ENCODE measurements at regions not wholly inside any gene's neighbourhood (a gene's known extent, or its start where the extent isn't known, plus 50 kb on each side); places are given as distances from the start of the nearest gene placed in this dataset.
"Not testable (repeated sequence)": the region's sequence is repeated elsewhere in the genome, so short reads cannot be mapped to it uniquely, and the experiment has no call there.

DNA sequence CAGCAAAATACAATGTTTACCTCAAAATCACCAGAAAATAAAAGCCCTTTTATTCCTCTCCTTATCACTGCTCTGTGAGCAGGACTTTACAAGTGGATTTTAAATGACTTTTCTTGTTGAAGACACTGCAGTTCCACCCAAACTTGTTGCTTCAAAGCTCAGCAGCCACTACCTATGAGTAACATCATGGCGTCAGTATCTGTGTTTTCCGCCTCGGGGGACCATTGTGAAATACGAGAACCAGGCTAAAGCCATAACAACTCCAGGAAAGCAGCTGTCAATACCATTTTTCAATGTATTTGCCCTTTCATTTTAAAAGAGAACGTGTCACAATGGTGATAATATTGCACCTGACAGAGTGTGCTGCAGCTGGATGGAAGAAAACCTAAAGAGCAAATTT is 284.0 kb upstream of the RNF32 start:
- H3K27me3 Mint-ChIP-seq: peaks cover 18% of the 10 kb centered on the region
- H3K9me3 Mint-ChIP-seq: no peaks in the 10 kb centered on the region
- no peak overlapping the region for H3K27ac Mint-ChIP-seq
- H3K36me3 Mint-ChIP-seq (ENCODE audit: low read depth): no peaks in the 10 kb centered on the region
- Histone ChIP-seq H3K36me3 (ENCODE audit: insufficient read depth, low read length) (no peaks in the 10 kb centered on the region), H3K4me1 (ENCODE audit: insufficient read depth, low read length) (no peaks in the 10 kb centered on the region), H3K9me3 (ENCODE audit: control insufficient read depth in 1 of 2, insufficient read depth in 1 of 2, low read length in 2 of 2) (peaks cover 0 to 7% of the 10 kb centered on the region in 2 experiments), H3K27ac (ENCODE audit: low read depth in 1 of 2, low read length in 2 of 2) (no peak overlapping the region), H3K27me3 (ENCODE audit: control insufficient read depth in 1 of 2, insufficient read depth in 2 of 2, low read length in 2 of 2) (no peaks in the 10 kb centered on the region), H3K4me3 (ENCODE audit: low read length) (no peak overlapping the region)
- no peak for ATAC-seq (ENCODE audit: poor library complexity)
- POLR2A ChIA-PET: no interaction called here
- TF ChIP-seq, protein P1, sequence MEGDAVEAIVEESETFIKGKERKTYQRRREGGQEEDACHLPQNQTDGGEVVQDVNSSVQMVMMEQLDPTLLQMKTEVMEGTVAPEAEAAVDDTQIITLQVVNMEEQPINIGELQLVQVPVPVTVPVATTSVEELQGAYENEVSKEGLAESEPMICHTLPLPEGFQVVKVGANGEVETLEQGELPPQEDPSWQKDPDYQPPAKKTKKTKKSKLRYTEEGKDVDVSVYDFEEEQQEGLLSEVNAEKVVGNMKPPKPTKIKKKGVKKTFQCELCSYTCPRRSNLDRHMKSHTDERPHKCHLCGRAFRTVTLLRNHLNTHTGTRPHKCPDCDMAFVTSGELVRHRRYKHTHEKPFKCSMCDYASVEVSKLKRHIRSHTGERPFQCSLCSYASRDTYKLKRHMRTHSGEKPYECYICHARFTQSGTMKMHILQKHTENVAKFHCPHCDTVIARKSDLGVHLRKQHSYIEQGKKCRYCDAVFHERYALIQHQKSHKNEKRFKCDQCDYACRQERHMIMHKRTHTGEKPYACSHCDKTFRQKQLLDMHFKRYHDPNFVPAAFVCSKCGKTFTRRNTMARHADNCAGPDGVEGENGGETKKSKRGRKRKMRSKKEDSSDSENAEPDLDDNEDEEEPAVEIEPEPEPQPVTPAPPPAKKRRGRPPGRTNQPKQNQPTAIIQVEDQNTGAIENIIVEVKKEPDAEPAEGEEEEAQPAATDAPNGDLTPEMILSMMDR (IDR thresholded peaks at IDR 0.05): no peak
- H3K4me1 Mint-ChIP-seq (ENCODE audit: low read depth): no peaks in the 10 kb centered on the region
- H3K4me3 Mint-ChIP-seq: no peak overlapping the region
- intact Hi-C loops (cut with DNase I, micrococcal nuclease): no loop called here
- DNase-seq: no peak
- CTCF ChIA-PET: no interaction called here

DNA sequence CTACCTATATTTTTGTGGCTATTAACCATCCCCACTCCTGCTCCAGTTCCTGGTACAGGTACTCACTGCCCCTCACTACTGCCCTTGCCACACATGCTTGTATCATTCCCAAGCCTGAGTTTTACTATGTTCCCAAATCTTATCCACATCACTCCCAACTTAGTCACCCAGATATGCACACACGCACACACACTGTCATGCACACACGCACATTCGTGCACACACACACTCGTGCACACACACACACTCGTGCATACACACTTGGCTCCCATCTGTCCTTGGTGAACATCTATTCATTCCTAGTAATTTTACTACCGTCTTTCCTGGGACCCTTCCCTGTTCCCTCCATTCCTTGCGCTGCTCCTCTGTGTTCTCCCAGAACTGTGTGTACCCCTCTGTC is 287.2 kb upstream of the RNF32 start:
- Histone ChIP-seq H3K36me3 (ENCODE audit: insufficient read depth, low read length) (no peaks in the 10 kb centered on the region), H3K4me3 (ENCODE audit: low read length) (no peak overlapping the region), H3K27me3 (ENCODE audit: control insufficient read depth in 1 of 2, insufficient read depth in 2 of 2, low read length in 2 of 2) (no peaks in the 10 kb centered on the region), H3K4me1 (ENCODE audit: insufficient read depth, low read length) (no peaks in the 10 kb centered on the region), H3K9me3 (ENCODE audit: control insufficient read depth in 1 of 2, insufficient read depth in 1 of 2, low read length in 2 of 2) (no peaks in the 10 kb centered on the region), H3K27ac (ENCODE audit: low read depth in 1 of 2, low read length in 2 of 2) (no peak overlapping the region)
- H3K27ac Mint-ChIP-seq: no peak overlapping the region
- H3K4me1 Mint-ChIP-seq (ENCODE audit: low read depth): no peaks in the 10 kb centered on the region
- H3K4me3 Mint-ChIP-seq: no peak overlapping the region
- intact Hi-C loops (cut with DNase I, micrococcal nuclease): no loop called here
- ATAC-seq (ENCODE audit: poor library complexity) (no peak), DNase-seq (no peak)
- CTCF ChIA-PET: no interaction called here
- TF ChIP-seq, protein P1 (IDR thresholded peaks at IDR 0.05): no peak
- no peaks in the 10 kb centered on the region for H3K9me3 Mint-ChIP-seq
- POLR2A ChIA-PET: no interaction called here
- H3K36me3 Mint-ChIP-seq (ENCODE audit: low read depth): no peaks in the 10 kb centered on the region
- H3K27me3 Mint-ChIP-seq: peaks cover 14% of the 10 kb centered on the region

DNA sequence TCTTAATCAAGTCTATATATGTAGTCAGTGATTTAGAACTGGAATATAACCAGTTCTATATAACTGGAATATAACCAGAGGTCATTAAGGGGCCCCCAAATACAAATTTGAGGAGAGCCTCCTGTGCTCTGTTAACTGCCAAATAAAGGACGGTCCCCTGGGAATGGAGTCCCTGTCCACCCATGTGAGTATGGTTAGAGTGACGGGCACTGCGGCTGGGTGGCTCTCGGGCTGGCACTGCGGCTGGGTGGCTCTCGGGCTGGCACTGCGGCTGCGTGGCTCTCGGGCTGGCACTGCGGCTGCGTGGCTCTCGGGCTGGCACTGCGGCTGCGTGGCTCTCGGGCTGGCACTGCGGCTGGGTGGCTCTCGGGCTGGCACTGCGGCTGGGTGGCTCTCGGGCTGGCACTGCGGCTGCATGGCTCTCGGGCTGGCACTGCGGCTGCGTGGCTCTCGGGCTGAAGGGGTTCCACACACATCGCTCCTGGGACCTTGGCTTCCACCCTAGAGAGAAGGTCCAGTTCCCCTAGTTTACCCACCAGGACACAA is 292.8 kb upstream of the RNF32 start:
- H3K36me3 Mint-ChIP-seq (ENCODE audit: low read depth); H3K4me1 ChIP-seq (ENCODE audit: insufficient read depth, low read length); H3K4me1 Mint-ChIP-seq (ENCODE audit: low read depth); CTCF ChIA-PET; H3K36me3 ChIP-seq (ENCODE audit: insufficient read depth, low read length); DNase-seq; POLR2A ChIA-PET; H3K27me3 ChIP-seq (ENCODE audit: control insufficient read depth in 1 of 2, insufficient read depth in 2 of 2, low read length in 2 of 2); H3K27ac Mint-ChIP-seq; intact Hi-C loops (cut with DNase I, micrococcal nuclease); ATAC-seq (ENCODE audit: poor library complexity); H3K27ac ChIP-seq (ENCODE audit: low read depth in 1 of 2, low read length in 2 of 2); H3K9me3 Mint-ChIP-seq; H3K4me3 Mint-ChIP-seq; H3K27me3 Mint-ChIP-seq; H3K4me3 ChIP-seq (ENCODE audit: low read length): not testable (repeated sequence)
- peaks cover 0 to 24% of the 10 kb centered on the region in 2 experiments for H3K9me3 ChIP-seq (ENCODE audit: control insufficient read depth in 1 of 2, insufficient read depth in 1 of 2, low read length in 2 of 2)

DNA sequence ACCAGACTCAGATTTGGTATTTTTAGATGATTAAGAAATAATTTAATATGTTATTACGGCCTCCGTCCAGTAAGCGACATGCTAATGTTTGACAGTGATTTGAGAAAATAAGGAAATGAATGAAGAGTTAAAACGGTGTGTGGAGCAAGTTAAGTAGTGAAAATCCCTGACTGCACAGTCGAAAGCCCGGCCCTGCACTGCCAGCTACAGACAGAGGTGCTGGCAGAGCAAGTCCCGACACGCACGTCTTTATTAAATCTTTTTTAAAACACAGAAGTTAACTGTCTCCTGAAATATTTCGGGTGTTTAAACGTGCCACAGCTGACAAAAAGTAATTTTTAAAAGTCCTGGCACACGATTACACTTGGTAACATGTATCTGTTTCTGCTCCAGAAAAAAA is 293.4 kb upstream of the RNF32 start:
- no peaks in the 10 kb centered on the region for H3K4me1 Mint-ChIP-seq (ENCODE audit: low read depth)
- ChIA-PET CTCF (no interaction called here), POLR2A (no interaction called here)
- H3K36me3 Mint-ChIP-seq (ENCODE audit: low read depth): no peaks in the 10 kb centered on the region
- no peaks in the 10 kb centered on the region for H3K9me3 Mint-ChIP-seq
- no peak overlapping the region for H3K4me3 Mint-ChIP-seq
- DNase-seq: no peak
- TF ChIP-seq, protein P1 (IDR thresholded peaks at IDR 0.05): no peak
- Histone ChIP-seq H3K27ac (ENCODE audit: low read depth in 1 of 2, low read length in 2 of 2) (no peak overlapping the region), H3K27me3 (ENCODE audit: control insufficient read depth in 1 of 2, insufficient read depth in 2 of 2, low read length in 2 of 2) (no peaks in the 10 kb centered on the region), H3K4me1 (ENCODE audit: insufficient read depth, low read length) (no peaks in the 10 kb centered on the region), H3K4me3 (ENCODE audit: low read length) (no peak overlapping the region), H3K9me3 (ENCODE audit: control insufficient read depth in 1 of 2, insufficient read depth in 1 of 2, low read length in 2 of 2) (peaks cover 0 to 24% of the 10 kb centered on the region in 2 experiments), H3K36me3 (ENCODE audit: insufficient read depth, low read length) (no peaks in the 10 kb centered on the region)
- ATAC-seq (ENCODE audit: poor library complexity): no peak
- intact Hi-C loops (cut with DNase I, micrococcal nuclease): no loop called here
- no peaks in the 10 kb centered on the region for H3K27me3 Mint-ChIP-seq
- H3K27ac Mint-ChIP-seq: no peak overlapping the region

Data from CD4-positive, alpha-beta T cell (primary cell).